Cerebellar cortex (tissue), 1 donor: ENCODE measurements at regions not wholly inside any gene's neighbourhood (a gene's known extent, or its start where the extent isn't known, plus 50 kb on each side); places are given as distances from the start of the nearest gene placed in this dataset.
A peak's percentile ranks its signal among the peaks of the same experiment; 100 is the strongest.

Experiments used
- DNase-seq: peaks from one replicate; pipeline ENCODE4 v3.0.0-alpha.2; 2015; ENCODE audit warnings: low spot score

- DNase-seq = no peak
These were observed 178.8 kb upstream of the NTM start for GRCh38 chr11:131191606-131192005.

- no peak for DNase-seq
These were observed 177.8 kb upstream of the NTM start for GRCh38 chr11:131192628-131193027.

DNA sequence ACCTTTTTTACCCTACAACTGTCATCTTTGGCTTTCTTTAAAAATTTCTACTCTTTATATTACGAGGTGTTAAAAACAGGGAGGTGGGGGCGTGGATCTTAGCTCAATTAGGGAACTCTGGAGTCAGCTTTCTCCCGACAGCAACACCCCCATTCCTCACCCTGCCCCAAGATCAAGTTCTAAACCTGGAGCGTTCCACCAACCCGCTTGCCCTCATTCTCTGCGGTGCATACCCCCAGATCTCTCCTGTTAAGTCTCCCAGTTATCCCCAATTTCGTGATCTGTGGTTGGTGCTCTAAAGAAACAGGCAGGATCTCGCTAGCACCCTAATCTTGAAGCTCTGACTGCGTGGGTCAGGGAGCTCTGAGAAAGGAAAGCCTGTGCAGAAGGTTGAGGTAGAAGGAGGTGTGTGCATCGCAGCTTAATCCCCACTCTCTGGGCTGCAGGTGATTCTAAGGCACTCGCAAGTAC lies 177.3 kb upstream of the NTM start:
- DNase-seq = no peak

- no peak for DNase-seq
These were observed 175.7 kb upstream of the NTM start for GRCh38 chr11:131194726-131195125.

DNA sequence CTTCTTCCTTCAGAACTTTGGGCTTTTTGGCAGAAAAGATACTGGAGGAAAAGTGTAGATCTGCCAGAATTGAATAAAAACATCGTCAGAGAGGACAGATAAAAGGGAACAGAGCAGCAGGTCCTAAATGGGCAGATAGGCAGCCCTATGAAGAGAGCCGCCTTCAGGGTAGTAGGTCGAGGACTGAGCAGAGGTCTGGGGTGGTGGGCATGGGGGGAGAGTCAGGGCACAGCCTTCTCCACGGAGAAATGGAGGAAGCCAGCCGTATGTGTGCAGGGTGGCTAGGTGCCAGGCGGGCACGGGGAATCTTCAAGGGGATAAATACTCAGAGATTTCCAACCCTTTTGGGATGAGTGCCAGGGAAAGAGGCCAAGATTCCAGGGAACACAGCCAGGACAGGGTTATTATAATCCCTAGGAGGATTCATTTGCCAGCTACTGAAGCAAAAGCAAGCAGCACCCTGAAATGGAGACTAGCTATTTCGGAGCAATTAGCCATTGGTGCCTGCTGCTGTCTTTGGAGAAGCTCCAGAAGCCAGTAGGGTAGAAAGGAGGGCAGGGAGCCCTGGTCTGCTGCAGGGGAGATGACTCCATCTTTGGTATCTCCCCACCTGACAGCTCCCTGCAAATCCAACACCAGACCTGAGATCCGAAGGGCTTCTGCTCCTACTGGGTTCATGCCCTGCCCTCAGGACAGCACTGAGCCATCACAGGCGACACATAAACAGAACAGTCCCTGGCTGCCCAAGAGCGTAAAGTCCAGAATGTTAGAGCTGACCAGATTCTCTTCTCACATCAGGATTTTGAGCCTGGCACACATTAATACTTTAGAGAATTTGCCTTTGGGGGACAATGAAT lies 174.5 kb upstream of the NTM start:
- DNase-seq = peak; percentile 65

DNA sequence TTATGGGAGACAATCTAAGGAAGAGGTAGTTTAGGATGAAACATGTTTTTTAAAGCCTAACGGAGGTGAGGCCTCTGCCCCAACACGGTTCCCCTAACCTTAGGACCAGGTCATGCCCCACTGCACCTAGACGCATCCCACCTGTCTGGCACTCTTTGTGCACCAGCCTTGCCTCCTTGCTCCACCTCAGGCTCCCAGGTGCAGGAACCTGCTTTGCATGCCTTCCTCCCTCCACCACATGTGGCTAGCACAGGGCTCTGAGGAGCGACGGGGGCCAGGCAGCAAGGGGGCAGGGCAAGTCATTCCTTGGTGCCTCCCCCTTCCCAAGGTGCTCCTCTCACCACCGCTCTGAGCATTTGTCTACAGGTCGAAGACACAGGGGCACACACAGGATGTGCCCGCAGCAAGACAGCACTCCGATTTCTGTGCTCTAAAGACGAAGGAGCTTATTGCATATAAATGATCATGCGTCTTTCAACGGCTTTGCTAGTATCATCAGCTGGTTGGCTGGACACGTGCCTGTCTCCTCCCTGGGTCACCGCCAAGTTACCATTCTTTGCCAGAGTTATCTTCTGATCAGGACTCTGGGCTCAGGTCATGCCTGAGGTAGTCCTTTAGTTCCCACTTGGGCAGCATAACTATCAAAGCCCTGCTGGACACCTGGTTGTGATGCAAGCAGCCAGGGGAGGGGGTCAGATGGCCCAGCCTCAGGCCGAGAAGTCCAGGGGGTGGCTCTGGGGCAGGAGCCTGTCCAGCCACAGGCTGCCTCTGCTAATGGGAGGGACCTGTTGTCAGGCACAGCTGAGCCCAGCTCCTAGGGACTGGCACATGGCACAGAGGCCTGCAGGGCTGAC lies 172.0 kb upstream of the NTM start:
- DNase-seq = no peak

- no peak for DNase-seq
These were observed 171.5 kb upstream of the NTM start for GRCh38 chr11:131199015-131199280.

GRCh38 chr11:131201674-131202073 lies 168.7 kb upstream of the NTM start:
- DNase-seq = no peak

- no peak for DNase-seq
These were observed 167.4 kb upstream of the NTM start for GRCh38 chr11:131203040-131203439.

- DNase-seq = no peak
These were observed 166.1 kb upstream of the NTM start for GRCh38 chr11:131204282-131204681.

- no peak for DNase-seq
These were observed 165.5 kb upstream of the NTM start for GRCh38 chr11:131204765-131205380.

- no peak for DNase-seq
These were observed 163.7 kb upstream of the NTM start for GRCh38 chr11:131206671-131207070.

DNA sequence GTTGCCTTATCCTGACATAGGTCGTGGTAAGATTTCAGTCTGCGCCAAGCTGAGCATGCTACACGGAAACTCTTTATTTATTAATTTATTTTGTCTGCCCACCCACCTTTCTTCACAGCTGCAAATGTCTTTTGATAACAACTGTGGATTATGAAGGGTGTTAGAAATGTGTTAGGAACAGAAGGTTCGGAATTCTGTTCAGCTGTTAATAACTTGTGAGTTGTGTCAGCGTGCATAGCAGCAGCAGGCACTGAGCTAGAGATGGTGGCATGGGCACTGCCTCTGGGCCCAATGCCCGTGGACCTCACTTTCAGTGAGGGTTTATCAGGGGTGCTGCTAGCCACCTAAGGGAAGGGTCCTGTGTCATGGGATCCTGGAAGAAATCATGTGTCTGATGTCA lies 162.5 kb upstream of the NTM start:
- DNase-seq = no peak

DNA sequence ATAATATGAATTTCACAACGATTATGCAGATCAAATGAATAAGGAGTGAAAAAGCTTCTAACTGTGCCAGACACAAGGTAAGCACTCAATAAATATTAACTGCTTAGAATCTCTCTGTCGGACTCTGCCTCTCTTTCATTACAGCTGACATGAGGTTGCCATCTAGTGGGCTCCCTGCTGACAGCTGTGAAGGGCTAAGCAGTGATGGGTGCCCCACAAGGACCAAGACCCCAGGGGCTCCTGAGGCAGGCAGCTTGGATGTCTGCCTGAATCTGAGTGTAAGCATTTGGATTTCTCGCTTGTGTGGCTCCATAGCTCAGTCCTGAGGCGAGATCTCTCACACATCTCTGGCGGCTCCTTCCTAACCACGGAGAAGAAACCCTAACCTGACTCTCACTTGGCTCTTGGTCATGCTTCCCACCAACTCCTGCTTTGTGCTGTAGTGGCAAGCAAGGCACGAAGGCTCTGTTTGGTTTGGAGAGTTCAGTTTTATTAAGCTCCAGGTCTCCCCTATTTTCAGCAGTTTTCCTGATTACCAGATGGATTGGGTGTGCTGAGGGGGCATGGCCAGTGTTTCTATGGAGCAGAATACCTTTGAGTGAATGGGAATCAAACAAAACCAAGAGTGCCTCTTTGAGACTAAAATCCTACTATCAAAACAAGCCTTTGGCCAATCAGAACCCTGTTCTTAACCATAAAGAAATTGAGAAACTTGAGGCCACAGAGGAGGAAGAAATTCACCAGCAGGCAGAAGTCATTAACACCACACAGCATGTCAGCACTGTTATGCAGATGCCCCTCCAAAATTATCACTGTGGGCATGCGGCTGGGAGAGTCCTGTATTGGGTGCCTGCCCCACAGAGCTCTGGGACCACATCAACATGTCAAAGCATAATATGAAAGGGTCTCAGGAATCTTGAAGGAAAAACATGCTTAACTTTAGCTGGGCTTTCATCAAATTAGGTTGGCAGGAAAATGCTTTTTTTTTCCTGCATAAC lies 152.8 kb upstream of the NTM start:
- no peak for DNase-seq

- DNase-seq = no peak
These were observed 151.9 kb upstream of the NTM start for GRCh38 chr11:131218542-131218941.

DNA sequence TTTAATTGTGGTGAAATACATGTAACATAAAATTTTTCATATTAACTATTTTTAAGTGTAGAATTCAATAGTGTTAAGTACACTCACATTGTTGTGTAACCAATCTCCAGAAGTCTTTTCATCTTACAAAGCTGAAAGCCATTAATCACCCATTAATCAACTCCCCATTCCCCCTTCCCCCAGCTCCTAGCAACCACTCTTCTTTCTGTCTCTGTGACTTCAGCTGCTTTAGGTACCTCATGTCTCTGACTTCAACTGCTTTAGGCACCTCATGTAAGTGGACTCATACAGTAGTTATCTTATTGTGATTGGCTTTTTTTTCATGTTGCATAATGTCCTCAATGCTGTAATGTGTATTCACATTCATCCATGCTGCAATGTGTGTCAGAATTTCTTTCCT lies 150.8 kb upstream of the NTM start:
- DNase-seq = no peak

DNA sequence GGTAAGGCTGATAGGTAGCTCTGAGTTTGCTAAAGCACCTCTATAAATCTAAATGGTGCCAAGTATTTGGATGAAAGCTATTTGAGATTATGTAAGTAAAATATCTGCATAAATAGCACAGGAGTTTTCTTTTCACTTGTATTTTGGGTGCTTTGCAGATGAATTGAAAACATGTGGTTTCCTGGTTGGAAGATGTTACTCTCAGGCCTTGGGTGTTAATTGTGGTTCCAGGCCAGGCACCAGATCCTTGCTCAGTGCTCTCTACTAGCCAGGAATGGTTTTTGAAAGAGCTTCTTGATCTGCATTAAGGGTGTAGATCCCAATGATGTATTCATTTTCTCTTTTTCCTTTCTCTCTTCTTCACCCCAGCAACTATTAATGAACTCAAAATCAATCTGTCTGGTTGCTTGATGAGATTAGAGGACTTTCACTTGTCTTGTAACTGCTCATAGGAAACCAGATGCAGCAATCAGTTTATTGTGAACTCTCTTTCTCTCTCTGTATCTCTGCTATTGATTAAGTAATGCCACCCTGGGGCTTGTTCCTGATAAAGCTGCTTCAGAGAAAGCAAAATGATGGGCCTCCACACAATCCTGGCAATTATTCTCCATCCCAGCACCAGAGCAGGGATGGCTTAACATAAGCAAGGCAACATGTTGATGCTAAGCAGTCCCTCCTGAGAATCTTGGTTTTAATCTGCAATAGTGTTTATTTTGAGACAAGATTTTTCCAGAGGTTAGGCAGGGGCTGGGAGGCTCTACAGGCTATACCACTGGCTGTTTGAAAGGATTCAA lies 147.0 kb upstream of the NTM start:
- no peak for DNase-seq

GRCh38 chr11:131228378-131228777 lies 142.0 kb upstream of the NTM start:
- DNase-seq = no peak

DNA sequence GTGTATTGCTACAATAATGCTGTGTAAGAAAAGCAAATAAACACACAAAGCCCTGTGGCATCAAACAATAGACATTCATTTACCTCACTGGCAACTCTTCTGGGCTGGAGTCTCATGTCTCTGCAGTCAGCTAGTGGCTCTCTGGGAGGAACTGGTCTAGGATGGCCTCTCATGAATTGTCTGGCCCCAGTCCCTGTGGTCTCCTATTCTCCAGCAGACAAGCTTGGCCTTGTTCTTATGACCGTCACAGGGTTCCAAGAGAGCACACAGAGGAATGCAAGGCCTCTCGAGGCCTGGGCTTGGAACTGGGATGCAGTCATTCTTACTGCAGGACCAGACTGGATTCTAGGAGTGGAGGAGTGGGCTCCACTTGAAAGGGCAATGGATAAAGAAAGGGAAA lies 141.2 kb upstream of the NTM start:
- DNase-seq = no peak

DNA sequence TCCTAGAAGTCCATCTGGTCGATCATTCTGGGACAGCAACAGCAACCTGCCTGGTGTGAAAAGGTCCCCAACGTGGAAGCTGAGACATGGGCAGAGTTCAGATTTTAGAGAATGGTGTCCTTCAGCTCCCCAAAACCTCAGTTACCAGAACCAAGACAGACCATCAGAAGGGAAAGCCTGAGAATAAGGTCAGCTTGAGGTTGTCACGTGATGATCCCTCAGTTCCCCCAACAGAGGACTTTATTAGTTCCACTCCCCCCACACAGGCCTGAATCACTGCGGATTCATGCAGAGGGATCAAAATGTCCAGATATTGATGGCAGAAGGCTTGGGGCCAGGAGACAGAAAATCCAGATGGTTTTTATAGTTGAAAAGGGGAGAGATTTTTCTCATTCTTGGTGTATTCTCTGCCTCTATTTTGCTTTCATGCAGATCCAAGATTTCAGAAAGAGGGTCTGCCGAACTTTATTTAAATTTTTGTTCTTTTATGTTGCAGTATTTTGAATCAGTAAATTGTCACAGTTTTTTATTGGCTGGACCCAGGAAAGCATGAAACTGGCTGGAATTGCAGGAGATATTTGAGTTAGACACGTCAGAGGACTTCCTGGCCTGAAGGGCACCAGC lies 139.0 kb upstream of the NTM start:
- no peak for DNase-seq
